NCI-H2196 treated with DMSO at 0.1 percent for 48 hours (cell line): ENCODE measurements at regions not wholly inside any gene's neighbourhood (a gene's known extent, or its start where the extent isn't known, plus 50 kb on each side); places are given as distances from the start of the nearest gene placed in this dataset.

Experiments
- DNase-seq: peaks from one replicate; lab custom pipeline; 2025; ENCODE audit not compliant: unreplicated experiment; lab: John Stamatoyannopoulos, UW

GRCh38 chr6:144855375-144855774 is 570.2 kb downstream of the UTRN start:
- no peak for DNase-seq

- no peak for DNase-seq
Observed at GRCh38 chr6:144855812-144856531, 570.8 kb downstream of the UTRN start.

- DNase-seq, result no peak
Observed at GRCh38 chr6:144856622-144857021, 571.5 kb downstream of the UTRN start.

GRCh38 chr6:144857086-144857485 is 572.0 kb downstream of the UTRN start:
- no peak for DNase-seq

- no peak for DNase-seq
Observed at GRCh38 chr6:144862769-144863168, 577.6 kb downstream of the UTRN start.

- no peak for DNase-seq
Observed at GRCh38 chr6:144867761-144868160, 582.6 kb downstream of the UTRN start.

- DNase-seq, result no peak
Observed at GRCh38 chr6:144870782-144871181, 585.6 kb downstream of the UTRN start.

GRCh38 chr6:144873623-144874378 is 588.7 kb downstream of the UTRN start:
- DNase-seq, result no peak

GRCh38 chr6:144876689-144877088 is 591.6 kb downstream of the UTRN start:
- DNase-seq, result no peak

- DNase-seq, result no peak
Observed at GRCh38 chr6:144877118-144877517, 592.0 kb downstream of the UTRN start.

GRCh38 chr6:144878577-144878976 is 593.4 kb downstream of the UTRN start:
- no peak for DNase-seq

- no peak for DNase-seq
Observed at GRCh38 chr6:144879436-144879835, 594.3 kb downstream of the UTRN start.

- DNase-seq, result no peak
Observed at GRCh38 chr6:144882425-144882824, 597.3 kb downstream of the UTRN start.

- DNase-seq, result no peak
Observed at GRCh38 chr6:144883915-144884314, 598.8 kb downstream of the UTRN start.

- no peak for DNase-seq
Observed at GRCh38 chr6:144885817-144886216, 600.7 kb downstream of the UTRN start.

- no peak for DNase-seq
Observed at GRCh38 chr6:144886682-144887081, 601.5 kb downstream of the UTRN start.

- DNase-seq, result no peak
Observed at GRCh38 chr6:144888621-144889020, 603.5 kb downstream of the UTRN start.

GRCh38 chr6:144893680-144894151 is 608.6 kb downstream of the UTRN start:
- DNase-seq, result no peak

GRCh38 chr6:144894240-144894639 is 609.1 kb downstream of the UTRN start:
- no peak for DNase-seq

GRCh38 chr6:144895313-144896278 is 610.5 kb downstream of the UTRN start:
- DNase-seq, result no peak

- DNase-seq, result no peak
Observed at GRCh38 chr6:144896289-144896688, 611.2 kb downstream of the UTRN start.
